MM.1S (cell line): ENCODE measurements at regions not wholly inside any gene's neighbourhood (a gene's known extent, or its start where the extent isn't known, plus 50 kb on each side); places are given as distances from the start of the nearest gene placed in this dataset.

Experiments
- DNase-seq: peaks from one replicate; pipeline ENCODE4 v3.0.0-alpha.2; 2015
- H2AFZ ChIP-seq: fragments of 300-600 bp; sonication (generic); 2 replicates; pipeline ENCODE4 v1.6.0; 2016; ENCODE audit warnings: antibody characterized with exemption, low read length
- H3F3A ChIP-seq: fragments of 300-600 bp; sonication (generic); 2 replicates; pipeline ENCODE4 v1.6.1; 2016; ENCODE audit warnings: mild to moderate bottlenecking, antibody characterized with exemption, low read length, moderate library complexity, mixed read lengths; ENCODE audit not compliant: insufficient read depth
- H3K27ac ChIP-seq: fragments of 300-600 bp; sonication (generic); 2 replicates; pipeline ENCODE4 v1.5.1; 2016; ENCODE audit warnings: mild to moderate bottlenecking, low read length
- H3K27me3 ChIP-seq: fragments of 300-600 bp; sonication (generic); replicated peaks from 2 replicates; pipeline ENCODE4 v1.6.0; 2016; ENCODE audit warnings: low read length; ENCODE audit not compliant: insufficient read depth
- H3K36me3 ChIP-seq: fragments of 300-600 bp; sonication (generic); replicated peaks from 2 replicates; pipeline ENCODE4 v1.6.1; 2016; ENCODE audit warnings: mild to moderate bottlenecking, low read length, mixed read lengths; ENCODE audit not compliant: insufficient read depth
- H3K4me1 ChIP-seq: fragments of 300-600 bp; sonication (generic); 2 replicates; pipeline ENCODE4 v1.6.1; 2016; ENCODE audit warnings: low read length, mixed read lengths
- H3K4me2 ChIP-seq: fragments of 300-600 bp; sonication (generic); 2 replicates; pipeline ENCODE4 v1.6.0; 2016; ENCODE audit warnings: low read depth, low read length
- H3K4me3 ChIP-seq: fragments of 300-600 bp; sonication (generic); 2 replicates; pipeline ENCODE4 v1.5.1; 2016; ENCODE audit warnings: low read length, mixed read lengths
- H3K79me2 ChIP-seq: fragments of 300-600 bp; sonication (generic); 2 replicates; pipeline ENCODE4 v1.6.1; 2016; ENCODE audit warnings: mixed run types, low read length, mixed read lengths
- H3K9ac ChIP-seq: fragments of 300-600 bp; sonication (generic); 2 replicates; pipeline ENCODE4 v1.6.1; 2016; ENCODE audit warnings: low read length, mixed read lengths
- H3K9me2 ChIP-seq: fragments of 300-600 bp; sonication (generic); replicated peaks from 2 replicates; pipeline ENCODE4 v1.6.1; 2016; ENCODE audit warnings: mild to moderate bottlenecking, low read length, mixed read lengths; ENCODE audit not compliant: insufficient read depth
- H3K9me3 ChIP-seq: fragments of 300-600 bp; sonication (generic); replicated peaks from 2 replicates; pipeline ENCODE4 v1.6.1; 2016; ENCODE audit warnings: mild to moderate bottlenecking, low read length, mixed read lengths; ENCODE audit not compliant: insufficient read depth
- H4K20me1 ChIP-seq: fragments of 300-600 bp; sonication (generic); 2 replicates; pipeline ENCODE4 v1.6.1; 2016; ENCODE audit warnings: mild to moderate bottlenecking, low read length, moderate library complexity, mixed read lengths; ENCODE audit not compliant: insufficient read depth
- EZH2 ChIP-seq: fragments of 300-600 bp; sonication (generic); optimal IDR thresholded peaks from 2 replicates; pipeline ENCODE3; 2017; ENCODE audit warnings: low read depth, mild to moderate bottlenecking, antibody characterized with exemption, low read length, mixed read lengths
- EZH2phosphoT487 ChIP-seq: fragments of 300-600 bp; sonication (generic); IDR thresholded peaks from 2 replicates; pipeline ENCODE4 v1.6.1; 2018; ENCODE audit warnings: antibody characterized with exemption, low read length
- TF ChIP-seq, protein P1 (sequence below): fragments of 300-600 bp; sonication (generic); IDR thresholded peaks from 2 replicates; pipeline ENCODE4 v1.5.1; 2016; ENCODE audit warnings: antibody characterized with exemption, low read length, mixed read lengths

DNA sequence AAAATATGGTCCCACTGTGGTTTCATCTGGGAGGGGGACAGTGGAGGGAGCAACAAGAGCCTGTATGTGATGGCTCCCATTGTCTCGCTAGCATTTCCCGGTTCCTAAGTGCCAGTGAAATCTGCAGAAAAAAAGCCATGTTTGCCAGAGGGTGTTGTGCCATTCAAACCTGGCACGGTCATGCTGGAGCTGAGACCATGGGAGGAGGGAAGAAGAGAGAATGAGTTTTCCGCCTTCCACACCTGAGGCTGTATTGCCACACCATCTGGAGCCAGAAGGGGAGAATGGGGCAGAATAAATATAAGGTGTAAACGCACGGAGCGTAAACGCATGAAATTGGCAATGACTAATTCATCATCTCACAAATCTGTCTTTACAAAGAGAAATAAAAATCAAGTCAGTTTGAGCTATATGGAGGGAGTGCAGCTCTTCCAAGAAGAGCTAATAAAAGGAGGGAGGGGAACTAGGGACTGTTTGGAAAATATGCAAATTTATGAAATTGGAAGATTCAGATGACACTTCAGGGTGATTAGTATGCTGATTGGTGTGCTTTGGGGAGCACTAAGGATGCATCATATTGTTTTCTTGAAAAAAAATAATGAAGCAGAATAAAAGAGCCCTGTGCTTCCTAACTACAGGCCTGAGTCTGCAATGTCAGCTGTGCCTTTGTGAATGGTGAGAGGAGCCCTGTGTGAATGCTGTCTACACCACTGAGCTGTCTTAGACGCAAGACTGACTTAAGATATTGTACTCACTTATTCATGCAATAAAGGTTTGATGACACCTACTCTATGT is 237.9 kb downstream of the NSG2 start:
- no peaks in the 10 kb centered on the region for H3K79me2 ChIP-seq
- H3K9me3 ChIP-seq = no peaks in the 10 kb centered on the region
- H4K20me1 ChIP-seq = no peaks in the 10 kb centered on the region
- no peak overlapping the region for H3K4me3 ChIP-seq
- no peaks in the 10 kb centered on the region for H3K36me3 ChIP-seq
- no peaks in the 10 kb centered on the region for H3K27me3 ChIP-seq
- no peak overlapping the region for H2AFZ ChIP-seq
- peaks cover 10% of the 10 kb centered on the region; the same call in 1 of the 2 replicates for H3F3A ChIP-seq
- no peak overlapping the region for H3K9ac ChIP-seq
- no peak overlapping the region for H3K27ac ChIP-seq
- peaks cover 44% of the 10 kb centered on the region for H3K4me1 ChIP-seq
- H3K4me2 ChIP-seq = no peak overlapping the region
- TF ChIP-seq, protein P1, sequence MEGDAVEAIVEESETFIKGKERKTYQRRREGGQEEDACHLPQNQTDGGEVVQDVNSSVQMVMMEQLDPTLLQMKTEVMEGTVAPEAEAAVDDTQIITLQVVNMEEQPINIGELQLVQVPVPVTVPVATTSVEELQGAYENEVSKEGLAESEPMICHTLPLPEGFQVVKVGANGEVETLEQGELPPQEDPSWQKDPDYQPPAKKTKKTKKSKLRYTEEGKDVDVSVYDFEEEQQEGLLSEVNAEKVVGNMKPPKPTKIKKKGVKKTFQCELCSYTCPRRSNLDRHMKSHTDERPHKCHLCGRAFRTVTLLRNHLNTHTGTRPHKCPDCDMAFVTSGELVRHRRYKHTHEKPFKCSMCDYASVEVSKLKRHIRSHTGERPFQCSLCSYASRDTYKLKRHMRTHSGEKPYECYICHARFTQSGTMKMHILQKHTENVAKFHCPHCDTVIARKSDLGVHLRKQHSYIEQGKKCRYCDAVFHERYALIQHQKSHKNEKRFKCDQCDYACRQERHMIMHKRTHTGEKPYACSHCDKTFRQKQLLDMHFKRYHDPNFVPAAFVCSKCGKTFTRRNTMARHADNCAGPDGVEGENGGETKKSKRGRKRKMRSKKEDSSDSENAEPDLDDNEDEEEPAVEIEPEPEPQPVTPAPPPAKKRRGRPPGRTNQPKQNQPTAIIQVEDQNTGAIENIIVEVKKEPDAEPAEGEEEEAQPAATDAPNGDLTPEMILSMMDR = no peak
- TF ChIP-seq EZH2phosphoT487 (no peak), EZH2 (no peak)
- no peaks in the 10 kb centered on the region for H3K9me2 ChIP-seq
- DNase-seq = no peak

GRCh38 chr5:174284873-174285272 is 239.4 kb downstream of the NSG2 start:
- no peak overlapping the region for H3K9ac ChIP-seq
- H3K4me2 ChIP-seq = no peak overlapping the region
- H3K36me3 ChIP-seq = no peaks in the 10 kb centered on the region
- no peak overlapping the region for H3K4me3 ChIP-seq
- H3K79me2 ChIP-seq = no peaks in the 10 kb centered on the region
- H3K4me1 ChIP-seq = peaks cover 30% of the 10 kb centered on the region
- no peaks in the 10 kb centered on the region for H4K20me1 ChIP-seq
- no peaks in the 10 kb centered on the region for H3K9me3 ChIP-seq
- H3K27me3 ChIP-seq = no peaks in the 10 kb centered on the region
- H3F3A ChIP-seq = peaks cover 10% of the 10 kb centered on the region; the same call in 1 of the 2 replicates
- DNase-seq = no peak
- H2AFZ ChIP-seq = no peak overlapping the region
- no peak for TF ChIP-seq EZH2
- no peak for TF ChIP-seq EZH2phosphoT487
- TF ChIP-seq, protein P1 = no peak
- H3K27ac ChIP-seq = no peak overlapping the region
- H3K9me2 ChIP-seq = no peaks in the 10 kb centered on the region

DNA sequence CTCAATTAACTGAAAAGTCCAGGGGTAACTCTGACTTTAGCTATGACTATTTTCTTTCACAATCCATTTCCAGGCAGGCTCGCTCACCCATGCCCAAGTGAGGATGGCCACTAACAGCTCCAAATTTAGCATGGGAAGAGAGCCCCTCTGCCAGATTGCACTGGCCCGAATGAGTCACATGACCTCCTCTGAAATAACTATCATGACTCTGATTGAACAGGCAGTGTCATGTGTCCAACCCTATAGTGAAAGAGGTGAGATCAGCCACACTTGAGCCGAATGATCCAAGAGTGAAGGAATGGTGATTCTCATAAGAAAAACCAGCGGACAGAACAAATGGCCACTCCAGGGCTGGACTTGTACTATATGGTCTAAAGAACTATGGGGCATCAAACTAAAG is 242.3 kb downstream of the NSG2 start:
- no peak overlapping the region for H3K4me3 ChIP-seq
- H3K9me2 ChIP-seq = no peaks in the 10 kb centered on the region
- H3K4me2 ChIP-seq = no peak overlapping the region
- no peaks in the 10 kb centered on the region for H3K27me3 ChIP-seq
- DNase-seq = no peak
- no peak overlapping the region for H3K9ac ChIP-seq
- no peaks in the 10 kb centered on the region for H3K79me2 ChIP-seq
- no peaks in the 10 kb centered on the region for H3F3A ChIP-seq
- no peaks in the 10 kb centered on the region for H3K36me3 ChIP-seq
- 0 out of 2 replicates have a peak, but pooled peaks cover under 1% of the 10 kb centered on the region for H3K4me1 ChIP-seq
- no peak overlapping the region for H2AFZ ChIP-seq
- TF ChIP-seq EZH2phosphoT487 (no peak), EZH2 (no peak)
- TF ChIP-seq, protein P1 = no peak
- H3K27ac ChIP-seq = no peak overlapping the region
- no peaks in the 10 kb centered on the region for H4K20me1 ChIP-seq
- H3K9me3 ChIP-seq = no peaks in the 10 kb centered on the region
